ENCODE measurements at regions not wholly inside any gene's neighbourhood (a gene's known extent, or its start where the extent isn't known, plus 50 kb on each side); places are given as distances from the start of the nearest gene placed in this dataset.

DNA sequence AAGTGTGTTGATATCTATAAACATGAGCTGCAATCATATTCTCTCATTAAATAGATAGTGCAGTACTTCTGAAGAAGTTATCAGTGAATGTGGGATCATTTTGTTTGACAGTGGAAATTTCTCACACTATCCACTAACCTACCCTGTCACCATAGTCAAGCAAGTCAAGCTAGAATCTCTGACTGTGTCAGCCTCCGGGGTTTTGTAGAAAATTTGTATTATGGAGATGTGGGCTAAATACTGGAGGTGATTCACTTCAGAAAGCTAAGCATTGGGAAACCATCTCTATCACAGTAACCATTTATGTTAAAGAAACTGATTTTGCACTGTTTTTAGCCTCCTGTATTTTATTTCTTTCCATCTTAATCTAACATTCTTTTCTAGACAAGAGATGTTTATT is 126.6 kb upstream of the CREB1 start:
- DNase-seq (ENCODE audit: low read depth in 3 of 3, low spot score in 2 of 3) = no peak

DNA sequence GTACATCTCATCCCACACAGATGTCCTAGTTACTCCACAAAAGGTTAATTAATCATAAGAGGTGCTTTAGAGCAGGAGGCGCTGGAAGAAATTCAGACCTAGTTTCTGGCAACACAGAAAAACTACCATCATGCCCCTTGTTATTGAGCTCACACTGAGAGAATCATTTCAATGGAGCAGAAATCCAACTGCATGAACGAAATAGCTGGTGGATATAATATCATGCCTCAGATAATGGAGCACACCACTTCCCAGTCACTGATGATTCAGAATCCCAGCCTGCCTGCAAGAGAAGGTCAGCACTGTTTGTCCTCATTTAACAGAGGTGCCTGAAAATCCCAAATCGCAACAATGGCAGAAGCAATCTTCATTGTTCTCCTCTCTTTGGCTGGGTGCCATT is 125.8 kb upstream of the CREB1 start:
- no peak for DNase-seq (ENCODE audit: low read depth in 3 of 3, low spot score in 2 of 3)

DNA sequence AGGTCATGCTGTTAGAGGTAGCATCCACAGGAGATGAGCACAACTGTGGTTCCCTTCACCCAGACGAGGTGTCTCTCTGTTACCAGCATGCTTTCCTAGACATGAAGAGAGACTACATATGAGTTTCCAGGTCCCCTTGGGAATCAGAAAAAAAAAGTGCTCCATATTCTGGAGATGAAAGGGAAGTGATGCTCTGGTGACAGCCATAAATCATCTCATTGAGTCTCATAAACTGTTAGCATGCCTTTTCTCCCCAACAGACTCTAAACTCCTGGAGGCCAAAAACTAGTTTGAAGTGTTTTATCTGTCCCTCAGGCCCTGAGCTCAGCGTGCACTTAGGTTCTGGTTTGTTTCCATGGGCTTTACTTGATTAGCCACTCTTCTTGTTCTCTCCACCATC is 124.6 kb upstream of the CREB1 start:
- DNase-seq (ENCODE audit: low read depth in 3 of 3, low spot score in 2 of 3) = no peak

DNA sequence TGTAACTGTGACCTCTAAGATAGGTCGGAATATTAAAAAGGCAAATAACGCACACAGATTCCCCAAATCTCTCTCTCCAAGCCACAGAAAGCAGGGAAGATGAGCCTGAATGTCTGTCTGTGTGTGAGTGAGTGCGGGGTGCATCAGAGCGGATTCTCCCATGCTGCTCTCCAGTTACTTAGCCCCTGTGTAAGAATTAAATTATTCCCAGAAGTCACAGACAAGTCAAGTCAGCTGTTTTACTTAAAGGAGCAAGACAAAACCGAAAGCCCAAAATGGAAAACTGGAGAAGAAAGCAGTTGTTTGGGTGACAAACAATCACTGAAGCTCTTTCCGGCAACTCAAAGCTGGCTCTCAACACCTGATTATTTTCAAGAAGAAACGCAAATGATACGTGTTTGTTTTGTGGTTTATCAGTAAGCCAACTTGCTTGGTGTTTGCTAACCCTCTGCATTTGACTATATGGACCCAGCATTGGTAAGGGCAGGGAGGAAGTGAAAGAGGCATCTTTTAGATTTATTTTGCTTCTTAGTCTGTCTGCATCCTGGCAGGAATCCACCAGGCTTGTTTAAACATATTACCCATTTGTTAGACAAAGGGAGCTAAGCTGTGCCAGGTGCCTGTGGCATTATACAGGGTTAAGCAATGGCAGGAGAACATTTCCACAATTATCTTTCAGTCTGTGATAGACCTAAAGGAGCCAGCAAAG is 121.5 kb upstream of the CREB1 start:
- no peak for DNase-seq (ENCODE audit: low read depth in 3 of 3, low spot score in 2 of 3)

- no peak for DNase-seq (ENCODE audit: low read depth in 3 of 3, low spot score in 2 of 3)
Observed at GRCh38 chr2:207409517-207409916, 120.2 kb upstream of the CREB1 start.

- no peak for DNase-seq (ENCODE audit: low read depth in 3 of 3, low spot score in 2 of 3)
Observed at GRCh38 chr2:207412787-207413310, 116.9 kb upstream of the CREB1 start.

GRCh38 chr2:207413376-207413907 is 116.3 kb upstream of the CREB1 start:
- no peak for DNase-seq (ENCODE audit: low read depth in 3 of 3, low spot score in 2 of 3)

GRCh38 chr2:207416111-207416510 is 113.7 kb upstream of the CREB1 start:
- no peak for DNase-seq (ENCODE audit: low read depth in 3 of 3, low spot score in 2 of 3)

DNA sequence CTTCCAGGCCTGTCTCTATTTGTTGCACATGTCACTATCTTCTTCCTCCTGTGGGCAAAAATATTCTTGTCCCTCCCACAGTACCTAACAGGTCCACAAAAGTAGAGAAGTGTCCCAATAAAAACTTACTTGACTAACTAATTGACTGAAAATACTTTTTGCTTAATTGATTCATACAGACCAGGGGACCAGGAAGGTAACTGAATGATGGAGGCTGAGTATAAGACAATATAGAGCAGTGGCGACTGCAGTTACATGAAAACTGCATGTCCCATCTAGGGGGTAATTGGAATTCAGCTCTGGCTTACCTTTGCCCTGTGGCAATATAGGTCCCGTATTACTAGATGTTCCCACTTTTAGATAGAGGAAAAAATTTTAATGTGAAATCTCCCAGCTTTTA is 112.9 kb upstream of the CREB1 start:
- DNase-seq (ENCODE audit: low read depth in 3 of 3, low spot score in 2 of 3) = no peak

GRCh38 chr2:207417301-207417718 is 112.5 kb upstream of the CREB1 start:
- no peak for DNase-seq (ENCODE audit: low read depth in 3 of 3, low spot score in 2 of 3)

GRCh38 chr2:207418419-207418818 is 111.3 kb upstream of the CREB1 start:
- no peak for DNase-seq (ENCODE audit: low read depth in 3 of 3, low spot score in 2 of 3)

DNA sequence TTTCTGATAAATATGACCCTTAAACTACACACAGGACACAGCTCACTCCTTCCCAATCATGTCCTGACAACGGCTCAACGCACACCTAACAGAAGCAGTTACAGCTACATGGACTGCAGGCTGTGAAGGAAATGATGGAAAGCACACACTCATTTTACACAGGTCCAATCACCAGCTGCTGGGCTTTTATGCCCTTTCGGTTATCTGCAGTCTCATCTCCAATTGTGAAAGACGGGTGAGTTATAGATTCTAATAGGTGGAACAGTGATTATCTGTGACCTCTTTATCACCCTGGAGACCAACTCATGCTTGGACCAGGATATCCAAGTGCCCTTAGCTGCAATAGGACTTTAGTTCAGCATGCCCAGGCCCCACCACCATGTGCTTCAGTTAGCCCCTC is 110.4 kb upstream of the CREB1 start:
- DNase-seq (ENCODE audit: low read depth in 3 of 3, low spot score in 2 of 3) = no peak

DNA sequence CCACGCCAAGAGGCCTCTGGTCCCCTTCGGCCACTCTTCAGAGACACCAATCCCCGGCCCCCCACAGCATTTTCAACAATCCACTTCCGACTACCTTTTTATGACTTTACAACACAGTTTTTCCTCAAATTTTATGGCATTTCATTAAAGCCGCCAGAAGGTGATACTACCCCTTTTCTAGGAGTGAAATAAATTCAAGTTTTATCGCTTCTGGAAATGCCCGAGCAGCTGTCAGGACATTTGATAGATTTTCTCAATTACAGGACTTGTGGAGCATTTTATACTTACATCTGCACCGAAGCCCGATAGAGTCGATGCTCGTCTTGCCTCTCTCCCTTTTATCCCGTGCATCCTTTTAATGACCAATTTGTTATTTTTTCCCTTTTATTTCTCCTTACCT is 108.1 kb upstream of the CREB1 start:
- peak in 1 of 3 donors; percentile 70 for DNase-seq (ENCODE audit: low read depth in 3 of 3, low spot score in 2 of 3)

GRCh38 chr2:207422380-207422779 is 107.4 kb upstream of the CREB1 start:
- DNase-seq (ENCODE audit: low read depth in 3 of 3, low spot score in 2 of 3) = no peak

DNA sequence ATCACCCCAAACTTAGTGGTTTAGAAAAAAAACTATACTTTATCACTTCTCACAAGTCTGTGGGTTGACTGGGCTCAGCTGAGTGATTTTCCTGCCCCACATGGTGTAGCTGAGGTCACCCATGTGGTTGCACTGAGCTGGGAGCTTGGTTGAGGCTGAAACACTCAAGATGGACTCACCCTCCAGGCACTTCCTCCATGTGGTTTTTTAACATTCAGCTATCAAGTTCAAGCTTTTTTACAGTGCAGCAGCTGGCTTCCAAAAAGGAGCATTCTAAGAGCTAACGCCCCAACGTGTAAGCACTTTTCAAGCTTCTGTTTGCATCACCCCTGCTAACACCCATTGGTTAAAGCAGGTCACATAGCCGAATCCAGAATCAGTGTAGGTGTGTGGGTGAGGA is 105.9 kb upstream of the CREB1 start:
- DNase-seq (ENCODE audit: low read depth in 3 of 3, low spot score in 2 of 3) = no peak

DNA sequence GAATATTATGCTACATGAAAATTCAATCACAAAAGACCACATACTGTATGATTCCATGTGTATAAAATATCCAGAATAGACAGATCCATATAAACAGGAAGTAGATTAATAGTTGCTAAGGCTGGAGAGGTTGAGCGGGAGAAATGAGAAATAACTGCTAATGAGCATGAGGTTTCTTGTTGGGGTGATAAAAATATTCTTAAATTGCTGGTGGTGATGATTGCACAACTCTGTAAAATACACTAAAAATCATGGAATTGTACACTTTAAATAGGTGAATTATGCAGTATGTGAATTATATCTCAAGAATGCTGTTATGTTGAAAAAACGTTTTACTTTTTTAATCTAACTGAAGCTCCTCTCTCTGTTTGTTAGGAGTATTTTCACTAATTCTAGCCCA is 101.8 kb upstream of the CREB1 start:
- no peak for DNase-seq (ENCODE audit: low read depth in 3 of 3, low spot score in 2 of 3)

- DNase-seq (ENCODE audit: low read depth in 3 of 3, low spot score in 2 of 3) = no peak
Observed at GRCh38 chr2:207428573-207428972, 101.2 kb upstream of the CREB1 start.

DNA sequence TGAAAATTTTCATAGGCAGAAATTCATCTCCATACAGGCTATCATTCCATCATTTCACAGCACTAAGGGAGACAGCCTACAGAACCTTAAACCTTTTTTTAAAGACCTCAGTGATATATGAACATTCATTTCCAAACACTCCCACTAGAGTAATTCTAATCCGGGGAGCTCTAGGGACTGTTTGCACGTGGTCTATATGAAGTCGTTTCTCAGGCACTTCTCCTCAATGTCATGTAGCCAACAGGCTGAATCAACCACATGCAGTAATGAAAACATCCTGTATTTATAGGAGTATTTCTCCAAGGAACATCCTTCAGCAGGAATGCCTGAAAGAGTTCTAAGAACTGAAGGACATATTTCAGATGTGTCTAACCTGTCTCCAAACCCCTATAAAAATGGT is 97.3 kb upstream of the CREB1 start:
- DNase-seq (ENCODE audit: low read depth in 3 of 3, low spot score in 2 of 3) = no peak

DNA sequence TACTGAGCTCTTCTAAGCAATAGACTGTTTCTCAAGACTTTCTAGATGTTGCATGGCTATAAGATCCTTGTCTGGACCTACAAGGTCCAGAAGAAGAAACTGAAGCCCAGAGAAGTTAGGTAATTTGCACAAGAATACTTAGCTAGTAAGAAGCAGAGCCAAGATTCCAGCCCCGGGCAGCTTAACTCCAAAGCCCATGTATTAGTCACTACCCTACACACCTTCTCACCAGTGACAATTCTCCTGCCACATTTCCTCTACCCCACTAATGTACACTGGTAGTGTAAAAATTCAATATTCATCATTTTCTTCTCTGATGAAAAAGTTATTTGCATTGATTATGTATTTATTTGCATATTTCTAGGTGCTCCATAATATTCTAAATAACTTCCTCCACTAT is 95.5 kb upstream of the CREB1 start:
- DNase-seq (ENCODE audit: low read depth in 3 of 3, low spot score in 2 of 3) = no peak

GRCh38 chr2:207434899-207435465 is 94.8 kb upstream of the CREB1 start:
- DNase-seq (ENCODE audit: low read depth in 3 of 3, low spot score in 2 of 3) = no peak

DNA sequence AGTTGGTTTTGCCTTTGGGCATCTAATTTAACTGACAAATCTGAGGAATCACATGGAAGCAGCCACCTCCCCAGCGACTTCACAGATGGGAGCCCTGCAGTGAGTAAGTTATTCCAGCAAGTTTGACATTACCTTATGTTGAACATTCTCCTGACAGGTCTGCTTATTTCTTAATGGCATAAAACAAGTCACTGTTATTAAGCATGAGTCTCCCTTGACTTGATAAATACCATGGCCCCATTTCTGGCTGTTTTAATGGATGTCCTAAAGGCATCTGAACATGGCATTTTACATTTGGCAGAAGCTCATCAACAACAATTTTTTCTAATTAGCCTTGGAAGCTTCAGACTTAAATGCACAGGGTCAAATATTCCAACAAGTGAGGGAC is 92.6 kb upstream of the CREB1 start:
- DNase-seq (ENCODE audit: low read depth in 3 of 3, low spot score in 2 of 3) = no peak

- DNase-seq (ENCODE audit: low read depth in 3 of 3, low spot score in 2 of 3) = no peak
Observed at GRCh38 chr2:207437524-207438143, 92.1 kb upstream of the CREB1 start.

Data from right renal cortex interstitium (tissue), 3 donors.